ENCODE measurements at regions not wholly inside any gene's neighbourhood (a gene's known extent, or its start where the extent isn't known, plus 50 kb on each side); places are given as distances from the start of the nearest gene placed in this dataset.
"Not testable (repeated sequence)": the region's sequence is repeated elsewhere in the genome, so short reads cannot be mapped to it uniquely, and the experiment has no call there.

DNA sequence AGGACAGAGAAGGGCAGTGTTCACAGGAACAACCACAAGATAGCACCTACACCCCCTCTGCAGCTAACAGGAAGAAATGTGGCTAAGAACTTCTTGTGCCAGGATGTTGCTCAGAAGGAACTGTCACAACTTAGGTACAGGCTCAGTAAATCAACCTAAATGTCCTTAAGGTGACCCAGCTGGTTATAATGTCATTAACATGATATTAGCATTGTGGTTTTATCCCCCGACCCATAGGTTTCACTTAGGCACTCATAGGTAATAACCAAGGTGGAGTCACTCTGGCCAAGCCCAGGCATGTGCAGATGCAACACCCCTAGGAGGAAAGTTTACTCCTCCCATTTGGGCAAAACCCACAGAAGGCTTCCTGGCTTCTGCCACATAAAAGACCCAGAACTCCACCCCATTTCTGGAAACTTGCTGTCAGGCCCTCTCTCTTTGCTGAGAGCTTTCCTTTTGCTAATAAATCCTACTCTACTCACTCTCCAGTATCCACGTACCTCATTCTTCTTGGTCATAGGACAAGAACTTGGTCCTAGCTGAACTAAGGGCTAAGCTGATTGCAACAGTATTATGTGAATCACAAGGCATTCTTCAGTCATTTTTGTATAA is 951.3 kb downstream of the SLITRK5 start:
- no peak for DNase-seq

DNA sequence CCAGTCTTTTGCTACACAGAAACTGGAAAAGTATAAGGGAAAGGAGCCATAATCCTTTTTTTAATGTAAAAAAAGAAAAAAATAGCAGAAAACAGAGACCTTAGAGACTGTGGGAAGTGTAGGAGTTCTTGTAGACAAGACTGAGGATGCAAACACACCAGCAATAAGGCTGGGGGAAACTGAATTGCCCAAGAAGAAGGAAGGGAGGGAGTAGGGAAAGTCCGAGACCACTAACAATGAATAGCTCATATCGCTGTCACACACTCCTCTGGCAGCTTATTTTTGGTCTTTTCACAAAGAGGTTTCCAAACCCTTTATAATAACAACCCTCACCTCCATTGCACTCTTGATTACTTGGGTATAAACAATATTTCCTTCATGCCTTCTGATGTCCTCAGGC is 952.0 kb downstream of the SLITRK5 start:
- no peak for DNase-seq

DNA sequence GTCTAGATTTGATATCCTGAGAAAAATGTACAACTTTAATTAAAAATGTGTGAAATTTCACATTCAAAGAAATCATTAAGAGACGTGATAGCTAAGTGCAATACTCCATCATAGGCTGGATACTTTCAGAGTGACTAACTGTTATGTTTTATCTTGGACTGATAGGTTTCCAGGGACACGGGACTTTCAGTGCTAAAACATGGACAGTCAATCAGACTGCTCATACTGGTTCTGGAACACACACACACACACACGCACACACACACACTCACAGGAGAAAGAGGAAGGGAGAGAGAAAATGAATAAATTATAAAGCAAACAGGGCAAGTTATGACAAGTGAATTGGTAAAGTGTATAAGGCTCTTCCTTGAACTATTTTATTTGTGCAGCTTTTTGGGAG is 955.9 kb downstream of the SLITRK5 start:
- DNase-seq = peak; percentile 11

DNA sequence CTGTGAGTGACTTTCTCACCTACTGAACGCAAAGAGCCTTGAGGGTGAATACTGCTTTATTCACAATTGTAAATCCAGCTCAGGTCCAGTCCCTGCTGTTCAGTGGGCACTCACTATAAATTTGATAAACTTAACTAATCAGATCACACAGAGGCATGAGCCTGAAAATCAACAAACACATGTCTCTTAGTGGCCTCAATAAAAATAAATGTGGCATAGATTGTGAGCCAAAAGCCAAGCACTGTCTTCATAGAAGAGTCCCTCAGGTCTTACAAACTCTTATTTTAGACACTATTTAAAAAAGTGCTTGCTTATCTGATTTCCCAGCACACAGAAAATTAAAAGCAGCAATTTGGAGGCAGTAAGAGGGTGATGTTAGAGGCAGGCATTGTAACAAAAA is 957.7 kb downstream of the SLITRK5 start:
- no peak for DNase-seq

DNA sequence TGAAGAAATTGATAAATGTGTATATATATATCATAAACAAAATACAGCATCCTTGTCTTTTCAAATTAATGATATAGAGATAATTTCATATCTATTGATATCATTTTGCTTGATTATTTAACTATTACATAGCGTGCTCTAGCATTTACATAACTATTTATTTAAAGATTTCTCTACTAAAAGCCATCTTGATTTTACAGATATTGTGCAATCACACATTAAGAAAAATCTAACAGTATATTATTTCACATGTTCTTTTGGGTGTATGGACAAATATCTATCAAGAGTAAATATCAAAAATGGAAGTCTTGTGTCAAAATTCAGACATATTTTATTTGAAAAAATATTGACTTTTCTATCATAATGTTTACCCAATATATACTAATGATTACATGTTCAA is 966.8 kb downstream of the SLITRK5 start:
- no peak for DNase-seq

DNA sequence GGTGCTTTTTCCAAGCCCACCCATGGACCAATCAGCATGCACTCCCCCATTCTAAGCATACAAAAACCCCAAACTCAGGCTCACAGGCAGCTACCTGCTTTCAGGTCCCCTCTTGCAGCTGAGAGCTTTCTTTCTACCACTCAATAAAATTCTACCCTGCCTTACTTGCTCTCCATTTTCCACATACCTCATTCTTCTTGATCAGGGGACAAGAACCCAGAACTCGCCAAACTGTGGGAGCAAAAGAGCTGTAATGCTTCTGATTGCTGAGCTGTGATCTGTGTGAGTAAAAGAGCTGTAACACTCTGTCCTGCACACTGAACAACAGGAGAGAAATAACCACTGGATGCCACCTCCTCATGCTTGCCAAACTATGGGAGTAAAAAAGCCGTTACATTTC is 972.1 kb downstream of the SLITRK5 start:
- no peak for DNase-seq

DNA sequence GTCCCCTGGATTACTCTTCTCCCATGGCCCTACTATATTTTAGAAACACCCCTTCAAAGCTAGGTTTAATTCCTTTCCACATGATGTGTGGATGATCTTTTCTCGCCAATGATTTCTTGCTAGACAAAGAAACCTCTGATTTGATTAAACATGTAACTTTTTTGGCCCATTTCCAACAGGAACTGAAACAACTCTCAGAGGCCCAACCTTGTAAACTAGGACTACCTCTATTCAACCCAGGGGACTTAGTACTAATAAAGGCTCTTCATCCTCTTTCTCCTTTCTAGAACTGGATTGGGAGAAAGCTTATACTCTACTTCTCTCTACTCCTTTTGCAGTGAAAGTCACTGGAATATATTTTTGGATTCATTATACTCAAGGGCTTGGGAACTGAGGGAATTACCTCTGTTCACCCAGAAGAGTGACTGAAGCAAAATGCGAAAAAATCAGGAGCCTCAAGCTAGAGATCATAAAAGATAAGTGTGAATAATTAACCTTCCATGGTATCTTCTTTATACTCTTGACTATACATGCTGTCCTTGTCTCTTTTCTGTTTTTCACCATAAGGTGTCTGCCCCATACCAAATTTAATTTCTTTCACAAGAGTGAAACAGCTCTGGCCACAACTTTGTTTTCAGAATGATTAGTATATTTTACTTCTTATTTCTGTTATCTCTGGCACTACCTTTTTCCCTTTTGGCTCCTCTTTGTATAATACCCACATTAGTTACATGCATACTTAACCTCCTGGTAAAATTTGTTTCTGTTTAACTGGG is 977.6 kb downstream of the SLITRK5 start:
- peak; percentile 25 for DNase-seq

DNA sequence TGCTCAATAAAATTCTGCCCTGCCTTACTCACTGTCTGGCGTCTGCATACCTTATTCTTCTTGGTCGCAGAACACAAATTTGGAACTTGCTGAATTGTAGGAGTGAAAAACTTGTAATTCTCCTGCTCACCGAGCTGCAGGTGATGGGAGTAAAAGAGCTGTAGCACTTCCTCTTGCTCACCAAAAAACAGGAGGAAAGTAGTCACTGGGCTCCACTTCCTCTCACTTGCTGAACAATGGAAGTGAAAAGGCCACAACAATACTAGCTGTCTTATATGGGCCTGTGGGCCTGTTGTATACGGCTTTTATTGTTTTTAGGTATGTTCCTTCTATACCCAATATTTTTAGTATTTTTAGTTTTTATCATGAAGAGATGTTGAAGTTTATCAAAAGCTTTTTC is 978.7 kb downstream of the SLITRK5 start:
- peak; percentile 31 for DNase-seq

DNA sequence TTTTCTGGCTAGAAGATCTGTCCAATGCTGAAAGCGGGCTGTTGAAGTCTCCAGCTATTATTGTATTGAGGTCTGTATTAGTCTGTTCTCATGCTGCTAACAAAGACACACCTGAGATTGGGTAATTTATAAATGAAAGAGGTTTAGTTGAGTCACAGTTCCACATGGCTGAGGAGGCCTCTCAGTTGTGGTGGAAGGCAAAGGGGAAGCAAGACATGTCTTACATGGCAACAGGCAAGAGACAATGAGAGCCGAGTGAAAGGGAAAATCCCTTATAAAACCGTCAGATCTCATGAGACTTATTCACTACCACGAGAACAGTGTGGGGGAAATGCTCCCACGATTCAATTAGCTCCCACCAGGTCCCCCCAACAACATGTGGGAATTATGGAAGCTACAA is 980.4 kb downstream of the SLITRK5 start:
- DNase-seq = no peak

DNA sequence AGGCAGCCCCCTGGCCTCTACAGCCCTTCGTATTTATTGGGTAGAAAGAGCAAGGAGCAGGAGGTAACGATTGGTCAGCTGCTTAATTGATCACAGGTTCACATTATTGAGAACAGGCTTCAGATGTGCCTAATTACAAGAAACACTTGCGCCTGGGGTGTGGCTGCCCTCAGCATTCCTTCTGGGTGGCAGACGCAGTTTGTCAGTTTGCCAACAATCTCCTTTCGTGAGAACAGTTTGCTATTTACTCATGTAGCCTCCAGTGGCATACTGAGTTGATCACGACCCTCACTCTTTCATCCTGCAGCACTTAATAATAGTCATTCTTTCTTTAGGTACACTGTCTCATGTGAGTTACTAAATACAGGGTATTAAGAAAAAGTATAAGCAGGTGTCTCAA is 985.6 kb downstream of the SLITRK5 start:
- DNase-seq = no peak

DNA sequence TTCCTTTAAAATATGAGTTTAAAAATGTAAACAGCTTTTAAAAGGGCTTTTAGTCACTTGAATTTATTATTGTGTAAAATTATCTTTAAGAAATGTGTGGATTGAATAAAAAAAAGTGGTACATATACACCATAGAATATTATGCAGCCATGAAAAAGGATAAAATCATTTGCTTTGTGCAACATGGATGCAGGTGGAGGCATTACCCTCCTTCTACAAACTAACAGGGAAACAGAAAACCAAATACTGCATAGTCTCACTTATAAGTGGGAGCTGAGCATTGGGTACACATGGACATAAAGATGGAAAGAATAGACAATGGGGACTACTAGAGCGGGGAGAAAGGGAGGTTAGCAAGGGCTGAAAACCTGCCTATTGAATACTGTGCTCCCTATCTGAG is 999.3 kb downstream of the SLITRK5 start:
- no peak for DNase-seq

DNA sequence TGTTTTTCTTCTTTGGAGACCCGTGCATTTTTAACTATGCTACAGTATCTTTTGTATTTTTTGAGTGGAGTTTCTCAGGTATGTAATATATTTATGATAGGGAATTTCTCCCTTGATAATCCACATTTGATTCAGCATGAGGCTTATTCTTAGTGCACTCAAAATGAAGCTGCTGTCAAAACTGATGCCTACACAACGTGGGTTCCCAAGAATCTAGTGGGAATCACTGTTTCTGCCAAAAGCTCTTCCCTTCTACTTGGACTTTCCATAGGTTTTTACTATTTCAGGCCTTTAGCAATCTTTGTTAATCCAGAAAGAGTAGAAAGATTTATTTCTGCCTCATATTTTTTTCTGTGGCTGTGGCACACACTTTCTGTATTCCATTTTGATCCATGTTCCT is 1003.7 kb downstream of the SLITRK5 start:
- peak; percentile 46 for DNase-seq

DNA sequence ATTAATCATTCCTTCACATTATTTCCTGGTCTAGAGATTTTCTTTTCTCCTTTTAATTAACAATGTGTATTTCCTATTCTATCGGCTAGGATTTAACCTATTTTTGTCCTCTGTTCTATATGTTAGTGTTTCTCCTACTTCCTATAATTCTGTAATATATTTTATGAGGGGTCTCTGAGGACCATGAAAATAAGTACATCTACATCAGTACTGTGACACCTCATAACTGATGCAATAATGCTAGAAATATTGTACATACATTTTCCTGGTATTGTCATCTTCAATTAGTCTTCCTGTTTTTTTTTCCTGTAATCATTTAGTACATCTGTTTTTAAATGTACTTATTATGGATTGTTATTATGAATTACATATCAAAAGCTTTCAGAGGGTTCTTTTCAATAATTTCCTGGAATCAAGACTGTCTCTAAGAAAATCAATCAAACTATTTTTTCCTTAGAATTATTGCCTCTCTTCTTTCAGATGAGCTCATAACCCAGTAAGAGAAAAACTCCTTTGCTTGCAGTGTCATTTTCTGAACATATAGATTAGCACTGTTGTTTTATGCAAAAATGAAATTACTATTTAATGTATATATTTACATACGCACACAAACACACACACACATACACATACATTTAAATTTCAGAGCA is 1004.3 kb downstream of the SLITRK5 start:
- DNase-seq = peak; percentile 81

DNA sequence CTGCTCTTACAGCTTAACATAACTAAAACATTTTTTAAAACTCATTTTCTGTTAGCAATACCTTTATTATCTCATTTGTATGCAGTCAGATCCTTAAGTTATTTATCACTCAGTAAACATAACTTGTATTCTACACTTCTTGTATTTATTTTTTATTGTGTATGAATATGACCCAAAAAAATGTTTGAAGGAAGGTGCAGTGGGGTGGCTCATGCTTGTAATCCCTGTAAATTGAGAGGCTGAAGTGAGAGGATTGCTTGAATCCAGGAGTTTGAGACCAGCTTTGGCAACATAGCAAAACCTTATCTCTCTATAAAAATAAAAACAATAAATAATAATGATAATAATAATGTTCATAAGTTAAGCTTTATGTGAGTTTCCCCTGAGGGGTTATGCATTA is 1004.8 kb downstream of the SLITRK5 start:
- DNase-seq = no peak

DNA sequence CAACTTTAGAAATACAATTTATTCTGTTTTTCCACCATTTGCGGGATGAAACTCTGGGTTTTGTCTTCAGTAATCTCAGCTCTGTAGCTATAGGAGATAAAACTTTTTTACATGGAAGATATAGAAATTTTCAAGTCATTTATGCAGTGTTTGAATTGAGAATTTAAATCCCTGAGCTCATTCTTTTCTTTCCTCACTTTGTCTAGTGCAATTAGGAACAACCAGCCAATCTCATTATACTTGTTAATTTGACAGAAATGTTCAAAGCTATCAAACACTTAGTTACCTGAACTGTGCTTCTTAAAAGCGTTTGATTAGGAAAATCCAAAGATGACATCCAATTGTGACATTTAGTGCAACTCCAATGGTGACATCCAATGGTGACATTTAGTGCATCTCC is 1014.3 kb downstream of the SLITRK5 start:
- no peak for DNase-seq

DNA sequence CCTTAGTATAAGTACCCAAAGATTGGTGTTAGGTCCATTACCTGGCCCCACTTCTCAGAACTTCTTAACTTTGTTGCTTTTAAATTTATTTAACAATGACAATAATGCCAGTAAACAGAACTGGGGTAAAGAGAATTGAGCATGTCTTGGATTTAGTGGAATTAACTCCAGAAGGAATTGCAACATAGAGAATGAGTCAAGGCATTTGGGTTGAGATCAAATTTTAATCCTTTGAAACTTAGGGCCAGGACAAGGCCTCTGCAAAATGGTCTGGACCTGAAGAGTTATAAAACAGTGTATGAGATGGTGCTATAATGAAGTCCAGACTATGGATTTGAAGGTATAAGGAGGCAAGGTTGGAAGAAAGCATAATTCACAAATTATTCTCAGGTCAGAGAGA is 1030.4 kb downstream of the SLITRK5 start:
- no peak for DNase-seq

DNA sequence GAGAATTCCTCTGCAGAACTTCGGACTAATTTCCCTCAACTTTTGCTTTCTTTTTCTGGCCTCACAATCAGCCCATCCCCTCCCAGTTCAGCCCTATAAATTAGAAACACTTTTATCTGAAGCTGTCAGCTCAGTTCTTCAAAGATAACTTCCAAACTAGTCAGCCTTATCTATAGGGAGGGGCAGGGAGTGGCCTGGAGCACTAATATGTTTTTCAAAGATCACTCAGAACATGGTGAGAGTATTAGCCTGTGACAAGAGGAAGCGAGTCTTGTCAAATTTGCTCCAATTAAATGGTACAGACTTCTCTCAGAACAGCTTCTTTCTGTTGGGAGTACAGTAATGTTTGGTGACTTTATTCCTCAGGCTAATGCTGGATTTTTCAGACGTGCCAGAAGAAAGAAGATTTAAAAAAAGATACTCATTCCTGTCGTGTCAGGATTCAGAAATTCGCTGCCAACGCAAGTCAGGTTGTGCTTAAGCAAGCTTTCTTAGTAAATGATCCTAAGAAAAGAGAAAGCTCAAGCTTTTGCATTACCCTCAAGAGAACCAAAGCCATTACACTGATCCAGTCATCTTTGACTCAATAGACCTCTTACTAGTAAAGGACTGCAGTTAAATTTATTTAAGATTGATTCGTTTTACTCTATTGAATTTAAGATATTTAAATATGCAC is 1033.6 kb downstream of the SLITRK5 start:
- DNase-seq = peak; percentile 95

DNA sequence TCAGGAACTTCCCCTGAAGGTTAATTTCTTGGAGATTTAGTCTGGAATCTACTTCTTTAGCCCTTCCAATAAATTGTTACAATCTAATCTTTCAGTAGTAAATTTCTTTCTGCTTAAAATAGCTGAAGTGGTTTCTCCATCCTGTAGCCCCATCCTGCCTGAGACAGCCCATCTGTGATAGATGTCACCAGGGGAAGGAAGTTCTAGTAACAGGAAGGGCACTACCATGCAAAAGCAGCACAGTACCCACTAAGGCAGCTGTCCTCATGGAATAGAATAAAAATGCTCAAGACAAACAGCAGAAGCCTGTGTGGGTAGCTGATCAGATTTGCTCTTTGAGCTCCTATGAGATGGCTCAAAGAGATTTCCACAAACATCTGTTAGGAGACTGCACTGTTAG is 1036.5 kb downstream of the SLITRK5 start:
- DNase-seq = peak; percentile 12

DNA sequence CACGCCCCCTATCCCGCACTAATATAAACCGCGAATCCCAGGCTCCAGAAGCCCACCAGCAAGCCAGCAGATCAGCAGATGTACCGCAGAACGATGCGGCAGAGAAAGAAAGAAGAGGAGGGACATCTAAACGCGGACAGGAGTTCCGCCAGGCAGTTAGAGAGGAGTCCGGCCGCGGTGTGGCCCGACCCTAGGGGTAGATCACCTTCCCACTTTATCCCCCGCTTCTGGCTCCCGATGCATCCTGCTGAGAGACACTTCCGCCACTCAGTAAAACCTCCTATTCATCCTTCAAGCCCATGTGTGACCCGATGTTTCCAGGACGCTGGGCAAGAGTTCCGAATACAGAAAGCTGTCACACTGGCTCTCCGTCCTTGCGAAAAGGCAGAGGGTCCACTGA is 1046.8 kb downstream of the SLITRK5 start:
- no peak for DNase-seq

DNA sequence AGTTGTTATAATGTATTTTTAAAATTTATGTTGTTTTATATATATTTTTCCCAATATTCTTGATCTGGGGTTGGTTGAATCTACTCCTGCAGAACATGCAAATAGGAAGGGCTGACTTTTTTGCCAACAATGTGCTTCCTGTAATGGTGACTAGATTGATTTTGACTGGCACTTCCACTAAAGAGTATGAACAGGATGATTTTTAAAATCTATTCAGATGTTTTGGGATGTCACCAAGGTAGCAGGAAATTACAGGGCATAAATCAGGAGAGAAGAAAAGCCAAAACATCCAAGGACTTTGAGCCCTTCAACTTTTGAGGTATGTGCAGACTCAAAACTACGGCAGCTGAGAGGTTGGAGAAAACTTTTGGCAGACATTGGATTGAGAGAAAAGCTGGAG is 1047.6 kb downstream of the SLITRK5 start:
- DNase-seq = no peak

DNA sequence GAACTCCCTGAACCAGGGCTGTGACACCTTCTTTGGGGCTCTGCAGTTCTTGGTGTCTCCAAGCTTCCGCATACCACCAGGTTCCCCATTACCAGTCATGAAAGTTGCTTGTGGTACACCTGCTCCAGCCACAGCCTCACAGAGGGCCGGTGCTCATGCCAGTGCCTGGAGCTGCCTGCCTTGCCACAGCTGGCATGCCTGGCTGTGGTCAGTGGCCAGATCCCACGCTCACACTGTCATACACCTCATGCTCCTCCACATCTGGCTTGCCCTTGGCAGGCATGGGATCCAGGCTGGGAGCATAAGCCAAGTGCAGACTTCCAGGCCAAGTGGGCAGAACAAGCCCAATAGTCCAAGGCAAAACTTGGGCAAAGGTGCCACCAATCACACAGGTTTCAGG is 1054.9 kb downstream of the SLITRK5 start:
- DNase-seq = no peak

DNA sequence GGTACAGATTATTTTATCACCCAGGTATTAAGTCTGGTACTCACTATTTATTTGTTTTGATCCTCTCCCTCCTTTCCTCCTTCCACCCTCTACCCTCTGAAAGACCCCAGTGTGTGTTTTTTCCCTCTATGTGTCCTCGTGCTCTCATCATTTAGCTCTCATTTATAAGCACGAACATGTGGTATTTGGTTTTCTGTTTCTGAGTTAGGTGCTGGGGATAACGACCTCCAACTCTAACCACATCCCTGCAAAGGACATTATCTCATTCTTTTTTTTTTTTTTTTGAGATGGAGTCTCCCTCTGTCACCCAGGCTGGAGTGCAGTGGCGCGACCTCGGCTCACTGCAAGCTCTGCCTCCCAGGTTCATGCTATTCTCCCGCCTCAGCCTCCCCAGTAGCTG is 1056.1 kb downstream of the SLITRK5 start:
- not testable (repeated sequence) for DNase-seq

DNA sequence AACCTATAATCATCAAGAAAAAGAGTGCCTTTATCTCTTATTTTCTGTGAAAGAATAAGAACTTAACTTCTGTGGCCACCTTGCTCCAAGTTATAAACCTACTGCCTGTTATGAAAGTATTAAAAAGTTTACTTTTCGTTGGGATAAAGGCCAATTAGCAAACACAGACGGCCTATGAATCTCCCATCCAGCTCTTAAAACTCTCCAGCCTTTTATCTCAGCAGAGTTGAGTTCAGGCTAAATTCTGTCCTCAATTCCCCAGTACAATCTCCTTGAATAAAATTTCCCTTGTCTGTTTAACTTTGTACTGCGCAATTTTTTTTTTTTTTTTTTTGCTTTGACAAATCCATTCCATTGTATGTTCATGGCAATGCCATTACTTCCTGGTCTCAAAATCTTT is 1058.4 kb downstream of the SLITRK5 start:
- DNase-seq = no peak

DNA sequence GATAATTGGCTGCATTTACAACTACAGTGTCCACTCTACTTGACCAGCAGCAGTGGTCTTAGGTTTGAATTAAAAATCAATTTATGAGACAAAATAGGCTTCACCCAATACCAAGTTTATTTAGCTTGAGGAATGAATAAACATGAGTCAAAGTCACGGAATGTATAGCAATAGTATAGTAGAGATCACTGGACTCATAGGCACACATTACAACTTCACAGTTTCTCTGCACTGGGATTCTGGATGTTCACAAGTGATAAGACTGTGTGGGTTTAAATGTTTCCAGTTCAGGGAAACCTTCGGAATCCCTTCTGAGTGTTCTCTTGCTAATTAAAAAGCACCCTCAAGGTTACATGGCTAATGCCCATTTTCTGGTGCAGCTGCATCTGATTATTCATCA is 1064.9 kb downstream of the SLITRK5 start:
- DNase-seq = no peak

All from OCI-M1 (cell line).